Upper lobe of right lung (tissue), 1 donor: ENCODE measurements at regions not wholly inside any gene's neighbourhood (a gene's known extent, or its start where the extent isn't known, plus 50 kb on each side); places are given as distances from the start of the nearest gene placed in this dataset.

ENCODE experiments used
- ATAC-seq: fragments of 200-7000 bp; cut with Tn5 transposase; one replicate; pipeline ENCODE4 v1.9.1; 2020; ENCODE audit warnings: mild to moderate bottlenecking, moderate library complexity
- DNase-seq: peaks from one replicate; pipeline ENCODE4 v3.0.0-alpha.2; 2020
- H3K27ac ChIP-seq: fragments of 200-600 bp; one replicate; pipeline ENCODE4 v1.8.0; 2022
- H3K27me3 ChIP-seq: fragments of 200-600 bp; one replicate; pipeline ENCODE4 v1.8.0; 2022; ENCODE audit warnings: mild to moderate bottlenecking
- H3K36me3 ChIP-seq: fragments of 200-600 bp; one replicate; pipeline ENCODE4 v1.8.0; 2022
- H3K4me1 ChIP-seq: fragments of 200-600 bp; one replicate; pipeline ENCODE4 v1.8.0; 2022
- H3K4me3 ChIP-seq: fragments of 200-600 bp; one replicate; pipeline ENCODE4 v1.8.0; 2022; ENCODE audit warnings: mild to moderate bottlenecking
- H3K9me3 ChIP-seq: fragments of 200-600 bp; one replicate; pipeline ENCODE4 v1.8.0; 2022
- CTCF ChIP-seq: fragments of 200-600 bp; IDR thresholded peaks from one replicate; pipeline ENCODE4 v1.8.0; 2022; ENCODE audit warnings: antibody characterized with exemption
- intact Hi-C: fragments of 100-400 bp; cut with DNase I; formaldehyde crosslinking; loops from one replicate; pipeline ENCODE4 v1.11.0; 2022
- donor health status: DM: no; HTN: yes; CAD: no; lungs with severe emphysema.

GRCh38 chr3:177367788-177368187, 170.5 kb upstream of the TBL1XR1 start:
- DNase-seq (no peak), ATAC-seq (no peak)

GRCh38 chr3:177370246-177370822, 173.1 kb upstream of the TBL1XR1 start:
- Histone ChIP-seq H3K36me3 (no peaks in the 10 kb centered on the region), H3K4me1 (peaks cover 5% of the 10 kb centered on the region), H3K9me3 (no peaks in the 10 kb centered on the region), H3K4me3 (no peak overlapping the region), H3K27ac (no peak overlapping the region), H3K27me3 (no peaks in the 10 kb centered on the region)
- no peak for TF ChIP-seq CTCF
- ATAC-seq, result no peak
- intact Hi-C loops, result no loop called here
- DNase-seq, result no peak

More at GRCh38 chr3:177367788-177368187, 170.5 kb upstream of the TBL1XR1 start:
- H3K4me3 ChIP-seq, result no peak overlapping the region
- no peaks in the 10 kb centered on the region for H3K9me3 ChIP-seq
- H3K27me3 ChIP-seq, result no peaks in the 10 kb centered on the region
- peaks cover 5% of the 10 kb centered on the region for H3K4me1 ChIP-seq
- H3K27ac ChIP-seq, result no peak overlapping the region
- no peak for TF ChIP-seq CTCF
- no peaks in the 10 kb centered on the region for H3K36me3 ChIP-seq
- intact Hi-C loops, result loop anchor here (10.0 kb wide), 1 partner anchor 303 kb away; no protein-coding TSS in a partner anchor

- Histone ChIP-seq H3K9me3 (no peaks in the 10 kb centered on the region), H3K27ac (no peak overlapping the region), H3K4me3 (no peak overlapping the region), H3K36me3 (no peaks in the 10 kb centered on the region), H3K4me1 (peaks cover 5% of the 10 kb centered on the region), H3K27me3 (no peaks in the 10 kb centered on the region)
- ATAC-seq (no peak), DNase-seq (no peak)
- TF ChIP-seq CTCF, result no peak
- intact Hi-C loops, result no loop called here
Measured at GRCh38 chr3:177371146-177371545, 173.9 kb upstream of the TBL1XR1 start.

GRCh38 chr3:177371888-177372287, 174.6 kb upstream of the TBL1XR1 start:
- Histone ChIP-seq H3K4me3 (no peak overlapping the region), H3K27ac (no peak overlapping the region), H3K36me3 (no peaks in the 10 kb centered on the region), H3K9me3 (no peaks in the 10 kb centered on the region), H3K27me3 (no peaks in the 10 kb centered on the region), H3K4me1 (peaks cover 5% of the 10 kb centered on the region)
- no peak for DNase-seq
- TF ChIP-seq CTCF, result no peak
- no peak for ATAC-seq
- intact Hi-C loops, result no loop called here

- ATAC-seq (no peak), DNase-seq (no peak)
- no peak for TF ChIP-seq CTCF
- H3K4me3 ChIP-seq, result no peak overlapping the region
- no peaks in the 10 kb centered on the region for H3K27me3 ChIP-seq
- no peak overlapping the region for H3K27ac ChIP-seq
- H3K4me1 ChIP-seq, result peaks cover 5% of the 10 kb centered on the region
- intact Hi-C loops, result no loop called here
- H3K9me3 ChIP-seq, result no peaks in the 10 kb centered on the region
- H3K36me3 ChIP-seq, result no peaks in the 10 kb centered on the region
Measured at GRCh38 chr3:177374323-177374722, 177.0 kb upstream of the TBL1XR1 start.

GRCh38 chr3:177375316-177375715, 178.0 kb upstream of the TBL1XR1 start:
- H3K4me3 ChIP-seq, result no peak overlapping the region
- ATAC-seq, result no peak
- peaks cover 5% of the 10 kb centered on the region for H3K4me1 ChIP-seq
- H3K9me3 ChIP-seq, result no peaks in the 10 kb centered on the region
- no peak for DNase-seq
- no peak for TF ChIP-seq CTCF
- intact Hi-C loops, result no loop called here
- H3K27me3 ChIP-seq, result no peaks in the 10 kb centered on the region
- no peak overlapping the region for H3K27ac ChIP-seq
- no peaks in the 10 kb centered on the region for H3K36me3 ChIP-seq
